ENCODE measurements at regions not wholly inside any gene's neighbourhood (a gene's known extent, or its start where the extent isn't known, plus 50 kb on each side); places are given as distances from the start of the nearest gene placed in this dataset.

DNA sequence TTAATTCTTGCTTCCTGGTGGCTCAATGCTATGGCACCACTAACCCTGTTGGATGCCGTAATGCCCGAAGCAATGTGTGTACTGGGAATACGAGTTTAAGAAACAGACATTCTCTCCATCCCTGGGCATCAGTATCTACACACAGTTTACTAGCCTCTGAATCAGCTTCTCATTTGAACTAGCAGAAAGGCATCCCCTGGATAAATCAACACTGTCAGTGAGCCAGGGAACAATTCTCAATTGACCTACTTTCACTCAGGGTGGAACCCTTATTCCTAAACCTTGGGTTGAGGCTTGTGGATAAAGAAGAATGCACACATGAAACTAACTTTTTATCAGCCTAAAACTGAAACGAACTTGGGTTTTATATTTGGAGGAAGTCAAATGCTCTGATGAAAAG is 331.0 kb downstream of the GADD45G start:
- Histone ChIP-seq H3K27me3 (ENCODE audit: control insufficient read depth in 2 of 2, insufficient read depth in 2 of 2, low read length in 2 of 2) (no peaks in the 10 kb centered on the region), H3K36me3 (replicated peaks in 1 of 2; ENCODE audit: control insufficient read depth in 1 of 2, insufficient read depth in 2 of 2, low read length in 2 of 2) (no peaks in the 10 kb centered on the region), H3K4me1 (ENCODE audit: control insufficient read depth in 1 of 2, insufficient read depth in 2 of 2, low read length in 2 of 2) (no peaks in the 10 kb centered on the region), H3K4me3 (replicated peaks in 1 of 3; ENCODE audit: low read depth in 2 of 3, low read length in 3 of 3) (no peak overlapping the region), H3K9me3 (replicated peaks in 1 of 2; ENCODE audit: control insufficient read depth in 1 of 2, insufficient read depth in 1 of 2, low read length in 2 of 2) (no peaks in the 10 kb centered on the region), H3K27ac (ENCODE audit: low read depth in 1 of 2, low read length in 2 of 2) (no peak overlapping the region), H3K4me2 (replicated peaks; ENCODE audit: extremely low read depth, low read length, poor library complexity, severe bottlenecking) (no peak overlapping the region), H3K9ac (ENCODE audit: insufficient read depth, low read length, poor library complexity, severe bottlenecking) (no peak overlapping the region), H4K20me1 (ENCODE audit: insufficient read depth, low read length) (no peaks in the 10 kb centered on the region), H2AFZ (ENCODE audit: insufficient read depth, low read depth, low read length, poor library complexity, severe bottlenecking) (no peak overlapping the region), H3K79me2 (ENCODE audit: insufficient read depth, low read length) (no peaks in the 10 kb centered on the region)
- no peaks in the 10 kb centered on the region for H3K9me3 Mint-ChIP-seq
- TF ChIP-seq, protein P1, sequence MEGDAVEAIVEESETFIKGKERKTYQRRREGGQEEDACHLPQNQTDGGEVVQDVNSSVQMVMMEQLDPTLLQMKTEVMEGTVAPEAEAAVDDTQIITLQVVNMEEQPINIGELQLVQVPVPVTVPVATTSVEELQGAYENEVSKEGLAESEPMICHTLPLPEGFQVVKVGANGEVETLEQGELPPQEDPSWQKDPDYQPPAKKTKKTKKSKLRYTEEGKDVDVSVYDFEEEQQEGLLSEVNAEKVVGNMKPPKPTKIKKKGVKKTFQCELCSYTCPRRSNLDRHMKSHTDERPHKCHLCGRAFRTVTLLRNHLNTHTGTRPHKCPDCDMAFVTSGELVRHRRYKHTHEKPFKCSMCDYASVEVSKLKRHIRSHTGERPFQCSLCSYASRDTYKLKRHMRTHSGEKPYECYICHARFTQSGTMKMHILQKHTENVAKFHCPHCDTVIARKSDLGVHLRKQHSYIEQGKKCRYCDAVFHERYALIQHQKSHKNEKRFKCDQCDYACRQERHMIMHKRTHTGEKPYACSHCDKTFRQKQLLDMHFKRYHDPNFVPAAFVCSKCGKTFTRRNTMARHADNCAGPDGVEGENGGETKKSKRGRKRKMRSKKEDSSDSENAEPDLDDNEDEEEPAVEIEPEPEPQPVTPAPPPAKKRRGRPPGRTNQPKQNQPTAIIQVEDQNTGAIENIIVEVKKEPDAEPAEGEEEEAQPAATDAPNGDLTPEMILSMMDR (IDR thresholded peaks at IDR 0.05) = no peak
- intact Hi-C loops (cut with micrococcal nuclease) = no loop called here
- peaks cover 3% of the 10 kb centered on the region for H3K4me1 Mint-ChIP-seq
- H3K27me3 Mint-ChIP-seq (ENCODE audit: low read depth in 3 of 3) = peaks cover 3 to 9% (median 4%) of the 10 kb centered on the region in 3 donors
- no peak for DNase-seq
- no peaks in the 10 kb centered on the region for H3K36me3 Mint-ChIP-seq
- H3K4me3 Mint-ChIP-seq = no peak overlapping the region
- 95% methylated on average over 3 of the region's 4 CpGs for WGBS (ENCODE audit: insufficient coverage)
- H3K27ac Mint-ChIP-seq = no peak overlapping the region

DNA sequence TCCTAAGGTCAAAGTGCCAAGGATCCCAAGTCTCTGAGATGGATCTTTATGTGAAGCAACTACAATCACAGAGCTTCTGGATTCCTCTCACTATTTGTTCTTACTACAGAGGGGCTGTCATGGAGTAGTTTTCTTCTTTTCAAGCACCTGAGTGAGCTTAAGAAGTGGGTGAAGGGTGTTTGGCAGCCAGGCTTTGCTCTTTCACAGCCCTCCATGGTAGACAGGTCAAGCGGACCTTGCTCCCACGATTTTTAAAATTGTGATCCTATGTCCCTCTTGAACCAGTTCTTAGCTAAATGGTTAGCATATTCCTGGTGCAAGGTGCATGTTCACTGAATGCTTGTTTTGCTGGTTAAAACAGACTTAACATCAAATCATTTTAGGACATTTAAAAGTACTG is 332.2 kb downstream of the GADD45G start:
- Mint-ChIP-seq H3K27me3 (ENCODE audit: low read depth in 3 of 3) (peaks cover 4 to 9% (median 7%) of the 10 kb centered on the region in 3 donors), H3K4me1 (peaks cover 3% of the 10 kb centered on the region), H3K36me3 (no peaks in the 10 kb centered on the region), H3K4me3 (no peak overlapping the region), H3K27ac (no peak overlapping the region), H3K9me3 (no peaks in the 10 kb centered on the region)
- Histone ChIP-seq H3K4me3 (replicated peaks in 1 of 3; ENCODE audit: low read depth in 2 of 3, low read length in 3 of 3) (no peak overlapping the region), H3K9me3 (replicated peaks in 1 of 2; ENCODE audit: control insufficient read depth in 1 of 2, insufficient read depth in 1 of 2, low read length in 2 of 2) (no peaks in the 10 kb centered on the region), H2AFZ (ENCODE audit: insufficient read depth, low read depth, low read length, poor library complexity, severe bottlenecking) (no peak overlapping the region), H4K20me1 (ENCODE audit: insufficient read depth, low read length) (no peaks in the 10 kb centered on the region), H3K27me3 (ENCODE audit: control insufficient read depth in 2 of 2, insufficient read depth in 2 of 2, low read length in 2 of 2) (no peaks in the 10 kb centered on the region), H3K36me3 (replicated peaks in 1 of 2; ENCODE audit: control insufficient read depth in 1 of 2, insufficient read depth in 2 of 2, low read length in 2 of 2) (no peaks in the 10 kb centered on the region), H3K79me2 (ENCODE audit: insufficient read depth, low read length) (no peaks in the 10 kb centered on the region), H3K4me1 (ENCODE audit: control insufficient read depth in 1 of 2, insufficient read depth in 2 of 2, low read length in 2 of 2) (no peaks in the 10 kb centered on the region), H3K27ac (ENCODE audit: low read depth in 1 of 2, low read length in 2 of 2) (no peak overlapping the region), H3K9ac (ENCODE audit: insufficient read depth, low read length, poor library complexity, severe bottlenecking) (no peak overlapping the region), H3K4me2 (replicated peaks; ENCODE audit: extremely low read depth, low read length, poor library complexity, severe bottlenecking) (no peak overlapping the region)
- TF ChIP-seq, protein P1 (IDR thresholded peaks at IDR 0.05) = no peak
- intact Hi-C loops (cut with micrococcal nuclease) = no loop called here
- WGBS (ENCODE audit: insufficient coverage) = no CpG with 5 or more reads among the region's 2 CpGs
- DNase-seq = no peak
